Ishikawa (cell line): ENCODE measurements at regions not wholly inside any gene's neighbourhood (a gene's known extent, or its start where the extent isn't known, plus 50 kb on each side); places are given as distances from the start of the nearest gene placed in this dataset.

Experiments used
- CEBPB ChIP-seq: IDR thresholded peaks from 2 replicates; pipeline ENCODE4 v1.6.1; 2012
- CREB1 ChIP-seq: IDR thresholded peaks from 2 replicates; pipeline ENCODE4 v1.6.1; 2012; ENCODE audit warnings: low read depth
- EGR1 ChIP-seq: IDR thresholded peaks from 2 replicates; pipeline ENCODE4 v1.6.1; 2012
- EP300 ChIP-seq: IDR thresholded peaks from 2 replicates; pipeline ENCODE4 v1.6.1; 2012; ENCODE audit warnings: borderline replicate concordance
- FOXM1 ChIP-seq: IDR thresholded peaks from 2 replicates; pipeline ENCODE4 v1.6.1; 2012; ENCODE audit warnings: low read depth, borderline replicate concordance
- MAX ChIP-seq: IDR thresholded peaks from 2 replicates; pipeline ENCODE4 v1.6.1; 2012
- NFIC ChIP-seq: IDR thresholded peaks from 2 replicates; pipeline ENCODE4 v1.6.1; 2012
- RAD21 ChIP-seq: IDR thresholded peaks from 2 replicates; pipeline ENCODE4 v1.6.1; 2012; ENCODE audit warnings: low read depth
- REST ChIP-seq: IDR thresholded peaks from 2 replicates; pipeline ENCODE4 v1.6.1; 2012; ENCODE audit warnings: low read depth, mild to moderate bottlenecking
- TAF1 ChIP-seq: IDR thresholded peaks from 2 replicates; pipeline ENCODE4 v1.6.1; 2012; ENCODE audit warnings: low read depth, mild to moderate bottlenecking
- TCF12 ChIP-seq: IDR thresholded peaks from 2 replicates; pipeline ENCODE4 v1.6.1; 2012; ENCODE audit warnings: low read depth
- TEAD4 ChIP-seq: IDR thresholded peaks from 2 replicates; pipeline ENCODE4 v1.6.1; 2012
- USF1 ChIP-seq: IDR thresholded peaks from 2 replicates; pipeline ENCODE4 v1.6.1; 2012
- YY1 ChIP-seq: IDR thresholded peaks from 2 replicates; pipeline ENCODE4 v1.6.1; 2012; ENCODE audit warnings: low read depth
- ZBTB7A ChIP-seq: IDR thresholded peaks from 2 replicates; pipeline ENCODE4 v1.6.1; 2012; ENCODE audit warnings: low read depth

- TF ChIP-seq CREB1 = no peak
- TF ChIP-seq EGR1 = no peak
- TF ChIP-seq TCF12 = no peak
- TF ChIP-seq ZBTB7A = no peak
- TF ChIP-seq TAF1 = no peak
- no peak for TF ChIP-seq REST
- no peak for TF ChIP-seq NFIC
- TF ChIP-seq CEBPB = no peak
- no peak for TF ChIP-seq MAX
- no peak for TF ChIP-seq FOXM1
- TF ChIP-seq EP300 = no peak
Observed at GRCh38 chr1:222077206-222077605, 335.3 kb upstream of the DUSP10 start.

GRCh38 chr1:222074317-222074716 is 332.4 kb upstream of the DUSP10 start:
- TF ChIP-seq YY1 (no peak), TAF1 (no peak), EGR1 (no peak), MAX (no peak), FOXM1 (no peak)

- TF ChIP-seq TAF1 = no peak
- no peak for TF ChIP-seq EGR1
- TF ChIP-seq NFIC = no peak
- no peak for TF ChIP-seq FOXM1
- TF ChIP-seq MAX = no peak
- no peak for TF ChIP-seq ZBTB7A
- TF ChIP-seq YY1 = no peak
- no peak for TF ChIP-seq CREB1
- no peak for TF ChIP-seq EP300
- TF ChIP-seq RAD21 = no peak
- TF ChIP-seq TEAD4 = no peak
- no peak for TF ChIP-seq TCF12
- TF ChIP-seq CEBPB = no peak
- TF ChIP-seq REST = no peak
- TF ChIP-seq USF1 = no peak
Observed at GRCh38 chr1:222073307-222073995, 331.6 kb upstream of the DUSP10 start.

- TF ChIP-seq EP300 (no peak), CEBPB (no peak), USF1 (no peak), YY1 (no peak), RAD21 (no peak), ZBTB7A (no peak), CREB1 (no peak), TEAD4 (no peak), NFIC (no peak)
Observed at GRCh38 chr1:222071387-222071786, 329.5 kb upstream of the DUSP10 start.

- TF ChIP-seq YY1 (no peak), TAF1 (no peak), CREB1 (no peak), ZBTB7A (no peak), FOXM1 (no peak), MAX (no peak), CEBPB (no peak), USF1 (no peak), EGR1 (no peak), RAD21 (no peak), REST (no peak)
Observed at GRCh38 chr1:222068937-222069336, 327.0 kb upstream of the DUSP10 start.
